NCI-H1048 (cell line): ENCODE measurements at regions not wholly inside any gene's neighbourhood (a gene's known extent, or its start where the extent isn't known, plus 50 kb on each side); places are given as distances from the start of the nearest gene placed in this dataset.

Source experiments
- DNase-seq: peaks from one replicate; lab custom pipeline; 2025; lab: John Stamatoyannopoulos, UW

GRCh38 chr1:82279241-82279640, 478.5 kb downstream of the ADGRL2 start:
- no peak for DNase-seq

DNA sequence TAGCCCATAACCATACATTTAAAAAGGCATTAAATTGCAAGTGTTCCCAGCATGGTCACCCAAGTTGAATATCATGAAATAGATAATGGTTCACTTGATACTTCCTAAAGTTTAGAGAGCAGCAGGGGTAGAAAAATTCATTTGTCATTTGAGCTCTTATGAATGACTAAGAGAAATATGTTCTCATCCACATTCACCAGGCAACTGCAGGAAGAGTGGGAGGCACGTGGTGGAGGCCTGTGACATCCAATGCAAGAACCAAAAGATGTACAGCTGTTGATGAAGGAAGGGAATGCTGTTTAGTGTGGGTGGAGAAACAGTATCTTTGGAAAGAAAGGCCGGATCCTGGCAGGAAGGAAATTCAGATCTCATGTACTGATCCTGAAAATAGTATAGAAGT, 473.1 kb downstream of the ADGRL2 start:
- DNase-seq: no peak

DNA sequence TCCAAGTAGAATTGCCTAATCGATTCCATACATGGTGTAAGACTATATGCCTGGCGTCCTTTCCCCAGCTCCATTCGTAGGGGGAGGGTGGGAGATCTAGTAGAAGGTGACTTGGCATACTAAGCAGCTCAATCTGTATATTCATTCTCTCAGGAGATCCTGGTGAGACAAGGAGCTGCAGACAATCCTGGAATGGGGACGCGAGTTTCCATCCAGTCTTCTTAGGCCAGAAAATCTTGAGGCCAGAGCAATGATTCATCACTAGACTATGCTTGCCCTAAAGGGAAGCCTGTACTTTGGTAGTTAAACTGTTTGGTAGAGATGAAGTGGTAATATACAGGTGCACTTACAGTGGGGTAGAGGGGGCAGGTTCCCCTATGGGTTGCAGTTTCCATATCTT, 468.7 kb downstream of the ADGRL2 start:
- no peak for DNase-seq

DNA sequence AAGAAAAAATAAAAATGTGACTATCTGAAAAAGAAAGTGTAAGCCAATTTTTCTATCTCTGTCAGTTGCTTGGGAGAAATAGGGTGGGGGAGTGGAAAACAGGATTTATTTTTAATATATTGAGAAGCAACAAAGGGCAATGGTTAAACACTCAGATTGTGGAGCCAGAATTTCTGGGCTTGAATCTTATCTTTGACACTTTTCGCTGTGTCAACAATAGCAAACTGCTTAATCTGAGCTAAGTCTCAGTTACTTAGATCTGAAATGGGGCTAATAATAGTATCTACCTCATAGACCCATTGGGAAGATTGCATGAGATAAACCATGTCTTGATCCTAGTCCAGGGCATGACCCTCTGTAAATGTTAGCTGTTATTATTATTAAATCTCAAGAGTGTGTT, 468.1 kb downstream of the ADGRL2 start:
- no peak for DNase-seq

DNA sequence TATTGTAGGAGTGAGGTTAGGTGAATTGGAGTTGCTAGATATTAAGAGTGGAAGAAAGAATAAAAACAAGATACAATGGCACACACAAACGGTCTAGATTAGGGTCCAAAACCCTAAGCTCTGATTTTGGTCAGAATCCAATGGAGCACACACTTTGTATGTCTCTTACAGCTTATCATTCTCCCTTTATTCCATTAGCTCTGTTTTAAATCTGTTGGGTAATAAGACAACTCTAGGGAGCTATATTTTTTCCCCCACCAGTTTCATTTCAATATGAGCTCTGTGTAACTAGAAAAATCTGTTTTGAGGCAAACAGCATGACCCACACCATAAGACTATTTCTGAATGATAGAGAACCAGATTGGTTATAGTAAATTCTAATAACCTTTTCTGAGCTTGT, 465.6 kb downstream of the ADGRL2 start:
- DNase-seq: no peak

DNA sequence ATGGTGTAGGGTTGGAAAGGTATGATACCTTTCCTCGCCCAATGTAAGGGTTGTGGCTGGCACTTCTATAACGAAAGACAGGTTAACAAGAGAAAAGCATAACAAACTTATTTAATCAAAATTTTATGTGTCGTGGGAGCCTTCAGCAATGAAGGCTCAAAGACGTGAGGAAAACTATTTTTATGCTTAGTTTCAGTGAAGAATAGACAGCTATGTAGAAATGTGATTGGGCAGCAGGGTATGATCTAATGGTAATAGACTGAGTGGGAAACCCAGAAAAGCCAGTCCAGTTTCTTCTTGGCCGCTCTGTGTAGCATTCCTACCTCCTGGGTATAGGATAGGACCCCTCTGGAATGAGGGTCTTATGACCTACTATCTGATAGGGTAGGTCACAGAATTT, 464.7 kb downstream of the ADGRL2 start:
- no peak for DNase-seq

- no peak for DNase-seq
Observed at GRCh38 chr1:82264802-82265201, 464.1 kb downstream of the ADGRL2 start.

DNA sequence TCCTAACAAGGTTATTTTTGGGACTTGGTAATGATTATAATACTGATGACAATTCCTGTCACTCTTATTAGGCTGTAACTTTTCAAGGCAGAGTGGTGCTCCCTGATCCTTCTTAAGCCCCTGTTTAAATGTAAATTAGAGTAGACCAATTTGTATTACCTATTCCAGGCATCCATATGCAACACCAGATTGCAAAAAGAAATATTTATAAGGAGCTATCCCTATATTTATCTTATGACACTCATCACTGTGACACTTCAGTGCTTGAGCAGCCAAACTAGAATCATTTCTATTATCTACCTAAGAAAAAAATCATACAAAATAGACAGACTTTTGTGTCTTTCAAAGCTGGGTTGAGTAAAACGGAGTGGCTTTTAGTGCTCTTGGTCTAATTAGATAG, 462.7 kb downstream of the ADGRL2 start:
- no peak for DNase-seq

DNA sequence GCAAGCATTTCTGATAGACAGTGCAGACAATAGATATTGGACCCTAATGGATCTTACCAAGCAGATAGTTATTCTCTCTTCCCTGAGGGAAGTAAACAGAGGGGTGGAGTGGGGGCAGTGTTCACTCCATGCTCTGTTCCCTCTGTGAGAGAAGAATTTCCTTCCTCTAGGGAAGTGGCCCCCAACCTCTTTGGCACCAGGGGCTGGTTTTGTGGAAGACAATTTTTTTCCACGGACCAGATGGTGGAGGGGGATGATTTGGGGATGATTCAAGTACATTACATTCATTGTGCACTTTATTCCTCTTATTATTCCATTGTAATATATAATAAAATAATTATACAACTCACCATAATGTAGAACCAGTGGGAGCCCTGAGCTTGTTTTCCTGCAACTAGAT, 459.9 kb downstream of the ADGRL2 start:
- no peak for DNase-seq

DNA sequence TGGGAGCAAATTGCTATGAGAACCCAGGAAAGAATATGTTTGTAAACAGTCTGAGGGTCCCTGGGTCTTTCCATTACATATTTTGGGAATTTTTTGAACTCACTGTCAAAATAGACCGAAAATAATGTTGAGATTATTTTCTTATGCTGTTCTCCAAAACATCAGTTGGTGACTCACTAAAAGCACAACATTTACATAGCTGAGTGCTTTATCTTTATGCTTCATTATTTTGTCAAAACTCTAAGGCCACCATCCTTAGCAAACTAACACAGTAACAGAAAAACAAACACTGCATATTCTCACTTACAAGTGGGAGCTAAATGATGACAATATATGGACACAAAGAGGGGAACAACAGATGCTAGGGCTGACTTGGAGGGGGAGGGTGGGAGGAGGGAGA, 459.3 kb downstream of the ADGRL2 start:
- no peak for DNase-seq

DNA sequence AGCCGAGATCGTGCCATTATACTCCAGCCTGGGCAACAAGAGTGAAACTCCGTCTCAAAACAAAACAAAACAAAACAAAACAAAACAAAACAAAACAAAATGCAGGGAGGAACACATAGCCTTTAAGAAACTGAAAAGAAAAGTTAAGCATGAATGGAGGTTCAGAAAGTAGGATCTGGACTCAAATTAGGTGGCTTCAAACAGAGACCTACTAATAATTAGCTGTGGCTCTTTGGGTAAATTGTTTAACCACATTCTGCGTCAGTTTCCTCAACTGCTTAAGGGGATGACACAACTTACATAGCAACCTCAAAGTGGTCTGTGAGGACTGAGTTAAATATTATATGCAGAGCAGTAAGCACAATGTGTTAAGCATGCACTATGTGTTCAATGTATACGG, 458.2 kb downstream of the ADGRL2 start:
- no peak for DNase-seq

DNA sequence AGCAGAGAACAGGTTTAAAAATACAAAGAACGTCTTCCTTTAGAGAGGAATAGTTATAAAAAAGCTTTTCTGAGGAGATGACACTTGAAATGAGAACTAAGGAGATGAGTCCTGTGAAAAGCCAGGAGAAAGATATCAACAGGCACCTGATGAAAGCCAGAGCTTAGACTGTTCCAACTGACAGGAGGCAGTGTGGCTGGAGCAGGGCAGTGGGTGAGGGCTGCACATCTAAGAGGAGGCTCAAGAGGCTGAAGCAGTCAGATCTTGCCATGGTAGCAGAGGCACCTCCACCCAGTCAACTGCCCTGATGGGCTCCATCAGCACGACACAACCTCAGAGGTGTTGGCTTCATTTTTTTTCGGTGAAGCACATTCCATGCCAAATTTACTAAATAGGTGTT, 445.3 kb downstream of the ADGRL2 start:
- no peak for DNase-seq

GRCh38 chr1:82245345-82246014, 444.7 kb downstream of the ADGRL2 start:
- DNase-seq: no peak

- no peak for DNase-seq
Observed at GRCh38 chr1:82240571-82240970, 439.8 kb downstream of the ADGRL2 start.

GRCh38 chr1:82230667-82231066, 429.9 kb downstream of the ADGRL2 start:
- no peak for DNase-seq

- DNase-seq: no peak
Observed at GRCh38 chr1:82227306-82228095, 426.8 kb downstream of the ADGRL2 start.

- DNase-seq: peak; percentile 70
Observed at GRCh38 chr1:82226186-82226505, 425.4 kb downstream of the ADGRL2 start.

DNA sequence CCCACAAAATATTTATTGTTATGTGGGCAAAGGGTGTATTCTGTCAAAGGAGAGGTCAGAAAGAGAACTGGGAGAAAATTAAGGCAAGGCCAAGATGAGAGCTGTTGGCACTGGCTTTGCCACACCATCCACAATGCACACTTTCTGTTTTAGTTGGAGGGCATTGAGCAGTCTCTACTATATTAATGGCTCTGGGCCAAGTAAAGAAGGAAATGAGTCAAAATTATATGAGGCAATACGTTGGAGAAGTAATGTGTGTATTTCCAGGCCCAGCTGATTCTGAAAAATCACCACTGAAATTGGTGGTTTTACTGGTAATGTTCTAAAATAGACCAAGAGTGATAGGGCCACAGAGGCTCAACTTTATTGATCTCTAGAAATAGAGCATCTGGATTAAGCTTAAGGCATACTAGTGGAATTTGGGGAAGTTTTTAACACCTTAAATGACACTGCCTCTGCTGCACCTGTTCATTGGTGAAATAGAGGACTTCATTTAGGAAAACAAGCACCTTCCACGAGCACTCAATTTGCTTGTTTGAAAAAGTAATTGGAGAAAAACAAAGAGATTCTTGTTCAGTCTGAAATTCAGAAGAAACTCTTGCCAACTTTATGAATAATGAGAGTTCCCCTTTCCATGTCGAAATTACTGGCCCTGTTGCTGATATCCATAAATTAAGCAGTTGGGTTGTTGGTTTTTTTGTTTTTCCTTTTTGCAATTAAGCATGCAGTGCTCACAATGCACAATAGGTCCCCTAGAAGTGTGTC, 424.9 kb downstream of the ADGRL2 start:
- peak; percentile 4 for DNase-seq

GRCh38 chr1:82223091-82223490, 422.4 kb downstream of the ADGRL2 start:
- no peak for DNase-seq

GRCh38 chr1:82221721-82222120, 421.0 kb downstream of the ADGRL2 start:
- DNase-seq: no peak

GRCh38 chr1:82220754-82221153, 420.0 kb downstream of the ADGRL2 start:
- DNase-seq: no peak

GRCh38 chr1:82219841-82220240, 419.1 kb downstream of the ADGRL2 start:
- DNase-seq: no peak

DNA sequence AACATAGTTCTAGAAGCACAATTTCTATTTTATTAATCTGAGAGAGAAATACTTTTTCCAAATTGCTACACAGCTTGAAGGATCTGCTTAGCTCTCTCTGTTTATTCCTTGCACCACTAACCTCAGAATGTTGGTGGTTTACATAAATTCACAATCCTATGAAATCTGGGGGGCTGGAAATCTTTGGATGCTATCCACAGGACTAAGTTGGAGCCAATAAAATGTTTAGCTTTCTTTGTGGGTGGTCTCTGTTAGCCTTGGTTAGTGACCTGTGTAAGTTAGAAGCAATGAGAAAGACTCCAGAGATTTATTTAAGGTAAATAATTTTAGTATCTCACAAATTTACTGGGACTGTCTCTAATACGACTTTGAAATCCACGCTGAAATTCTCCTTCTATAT, 418.1 kb downstream of the ADGRL2 start:
- no peak for DNase-seq
